Prostate gland (tissue), 2 donors: ENCODE measurements at regions not wholly inside any gene's neighbourhood (a gene's known extent, or its start where the extent isn't known, plus 50 kb on each side); places are given as distances from the start of the nearest gene placed in this dataset.

ENCODE experiments used
- POLR2AphosphoS5 ChIP-seq: sonication (generic); formaldehyde crosslinking; IDR thresholded peaks from one replicate; pipeline ENCODE4 v1.6.1; 2017; ENCODE audit warnings: antibody characterized with exemption
- TF ChIP-seq, protein P1 (sequence below), 4 experiments: fragments of 200-600 bp in 2 of 4; fragments of 450-650 bp in 2 of 4; sonication (generic) in 2 of 4; IDR thresholded peaks; 1 replicate in 3 of 4; 2 replicates in 1 of 4; pipeline ENCODE4 v1.5.1; 2016 to 2019; ENCODE audit warnings: antibody characterized with exemption in 4 of 4, mild to moderate bottlenecking in 2 of 4, moderate library complexity in 2 of 4

- TF ChIP-seq, protein P1, sequence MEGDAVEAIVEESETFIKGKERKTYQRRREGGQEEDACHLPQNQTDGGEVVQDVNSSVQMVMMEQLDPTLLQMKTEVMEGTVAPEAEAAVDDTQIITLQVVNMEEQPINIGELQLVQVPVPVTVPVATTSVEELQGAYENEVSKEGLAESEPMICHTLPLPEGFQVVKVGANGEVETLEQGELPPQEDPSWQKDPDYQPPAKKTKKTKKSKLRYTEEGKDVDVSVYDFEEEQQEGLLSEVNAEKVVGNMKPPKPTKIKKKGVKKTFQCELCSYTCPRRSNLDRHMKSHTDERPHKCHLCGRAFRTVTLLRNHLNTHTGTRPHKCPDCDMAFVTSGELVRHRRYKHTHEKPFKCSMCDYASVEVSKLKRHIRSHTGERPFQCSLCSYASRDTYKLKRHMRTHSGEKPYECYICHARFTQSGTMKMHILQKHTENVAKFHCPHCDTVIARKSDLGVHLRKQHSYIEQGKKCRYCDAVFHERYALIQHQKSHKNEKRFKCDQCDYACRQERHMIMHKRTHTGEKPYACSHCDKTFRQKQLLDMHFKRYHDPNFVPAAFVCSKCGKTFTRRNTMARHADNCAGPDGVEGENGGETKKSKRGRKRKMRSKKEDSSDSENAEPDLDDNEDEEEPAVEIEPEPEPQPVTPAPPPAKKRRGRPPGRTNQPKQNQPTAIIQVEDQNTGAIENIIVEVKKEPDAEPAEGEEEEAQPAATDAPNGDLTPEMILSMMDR (IDR thresholded peaks at IDR 0.05), result no peak
- TF ChIP-seq POLR2AphosphoS5, result no peak
Measured at GRCh38 chr10:79017882-79018520, 50.8 kb upstream of the ZMIZ1 start.
